Mesendoderm (in vitro differentiated cells): ENCODE measurements at regions not wholly inside any gene's neighbourhood (a gene's known extent, or its start where the extent isn't known, plus 50 kb on each side); places are given as distances from the start of the nearest gene placed in this dataset.

ENCODE experiments used
- DNase-seq: peaks from one replicate; pipeline ENCODE4 v3.0.0; 2013
- H2AK5ac ChIP-seq: 2 replicates; pipeline ENCODE4 v1.6.1; 2013; ENCODE audit warnings: low read length, inconsistent platforms
- H2BK120ac ChIP-seq: 2 replicates; pipeline ENCODE4 v1.6.1; 2013; ENCODE audit warnings: low read depth, mild to moderate bottlenecking, low read length, moderate library complexity, mixed read lengths
- H2BK15ac ChIP-seq: replicated peaks from 2 replicates; pipeline ENCODE4 v1.6.1; 2013; ENCODE audit warnings: low read depth, mild to moderate bottlenecking, moderate library complexity
- H2BK5ac ChIP-seq: 2 replicates; pipeline ENCODE4 v1.6.1; 2013; ENCODE audit warnings: low read length, inconsistent platforms
- H3K18ac ChIP-seq: 2 replicates; pipeline ENCODE4 v1.6.1; 2013; ENCODE audit warnings: mild to moderate bottlenecking, low read length, mixed read lengths
- H3K23ac ChIP-seq: one replicate; pipeline ENCODE4 v1.6.1; 2013; ENCODE audit warnings: low read length
- H3K27ac ChIP-seq: 2 replicates; pipeline ENCODE4 v1.5.1; 2013; ENCODE audit warnings: low read depth, mild to moderate bottlenecking, inconsistent platforms, low read length, moderate library complexity
- H3K27me3 ChIP-seq: 2 replicates; pipeline ENCODE4 v1.6.1; 2013; ENCODE audit warnings: low read length, control low read depth, mild to moderate bottlenecking, inconsistent platforms; ENCODE audit not compliant: insufficient read depth, poor library complexity
- H3K36me3 ChIP-seq: 2 replicates; pipeline ENCODE4 v1.6.1; 2013; ENCODE audit warnings: low read length, inconsistent platforms; ENCODE audit not compliant: control insufficient read depth, insufficient read depth
- H3K4ac ChIP-seq: one replicate; pipeline ENCODE4 v1.6.1; 2013; ENCODE audit warnings: low read depth, mild to moderate bottlenecking, low read length, moderate library complexity
- H3K4me1 ChIP-seq: 2 replicates; pipeline ENCODE4 v1.6.1; 2013; ENCODE audit warnings: low read depth, low read length, inconsistent platforms; ENCODE audit not compliant: control insufficient read depth
- H3K4me2 ChIP-seq: 2 replicates; pipeline ENCODE4 v1.6.1; 2013; ENCODE audit warnings: low read length
- H3K4me3 ChIP-seq: 2 replicates; pipeline ENCODE4 v1.5.1; 2013; ENCODE audit warnings: mild to moderate bottlenecking, low read length
- H3K56ac ChIP-seq: one replicate; pipeline ENCODE4 v1.6.1; 2013; ENCODE audit warnings: low read length
- H3K79me1 ChIP-seq: 2 replicates; pipeline ENCODE4 v1.6.1; 2013; ENCODE audit warnings: low read length, inconsistent platforms
- H3K79me2 ChIP-seq: 2 replicates; pipeline ENCODE4 v1.6.1; 2013; ENCODE audit warnings: mild to moderate bottlenecking, low read length; ENCODE audit not compliant: control insufficient read depth, insufficient read depth
- H3K9ac ChIP-seq: 2 replicates; pipeline ENCODE4 v1.6.1; 2013; ENCODE audit warnings: low read length, inconsistent platforms
- H4K5ac ChIP-seq: one replicate; pipeline ENCODE4 v1.6.1; 2013; ENCODE audit warnings: low read length
- H4K8ac ChIP-seq: one replicate; pipeline ENCODE4 v1.6.1; 2013; ENCODE audit warnings: low read depth, mild to moderate bottlenecking, control low read depth, low read length, moderate library complexity
- WGBS: extraction: QIAGEN DNeasy Blood & Tissue Kit; methylation state at CpG from one replicate; pipeline ENCODE4 v1.1.7; 2013; ENCODE audit warnings: low lambda C conversion rate, missing lambda C conversion rate; ENCODE audit not compliant: insufficient coverage; ENCODE audit errors: extremely low coverage; 5-methylcytosine and 5-hydroxymethylcytosine counted together

DNA sequence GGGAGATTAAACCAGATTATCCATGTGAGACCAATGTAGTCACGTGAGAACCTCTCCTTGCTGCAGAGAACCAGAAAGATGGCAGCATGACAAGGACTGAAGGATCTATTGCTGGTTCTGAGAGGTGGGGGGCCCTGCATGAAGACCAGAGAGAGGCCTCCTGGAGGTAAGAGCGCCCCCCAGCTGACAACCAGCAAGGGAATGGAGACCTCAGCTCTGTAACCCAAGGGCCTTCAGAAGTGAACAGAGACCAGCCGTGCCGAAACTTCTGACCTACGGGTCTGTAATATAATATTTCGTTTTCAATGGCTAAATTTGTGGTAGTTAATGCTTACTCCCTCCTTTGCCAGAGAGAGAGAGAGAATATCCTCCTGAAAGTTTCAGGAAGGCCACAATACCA is 524.1 kb upstream of the TBX3 start:
- no CpG with 5 or more reads among the region's 6 CpGs for WGBS
- H3K36me3 ChIP-seq: no peaks in the 10 kb centered on the region
- H3K23ac ChIP-seq: no peak overlapping the region
- no peak overlapping the region for H2BK120ac ChIP-seq
- H3K79me2 ChIP-seq: no peaks in the 10 kb centered on the region
- no peak overlapping the region for H3K4me3 ChIP-seq
- H2BK15ac ChIP-seq: no peak overlapping the region
- H3K9ac ChIP-seq: no peak overlapping the region
- H3K18ac ChIP-seq: no peak overlapping the region
- no peaks in the 10 kb centered on the region for H3K27me3 ChIP-seq
- no peak overlapping the region for H2AK5ac ChIP-seq
- H3K4me1 ChIP-seq: peaks cover 2% of the 10 kb centered on the region
- H4K8ac ChIP-seq: no peak overlapping the region
- no peak overlapping the region for H2BK5ac ChIP-seq
- no peak overlapping the region for H3K4ac ChIP-seq
- no peak overlapping the region for H3K4me2 ChIP-seq
- peak; percentile 42 for DNase-seq
- H3K27ac ChIP-seq: no peak overlapping the region
- no peaks in the 10 kb centered on the region for H3K79me1 ChIP-seq
- H3K56ac ChIP-seq: no peak overlapping the region
- no peak overlapping the region for H4K5ac ChIP-seq

DNA sequence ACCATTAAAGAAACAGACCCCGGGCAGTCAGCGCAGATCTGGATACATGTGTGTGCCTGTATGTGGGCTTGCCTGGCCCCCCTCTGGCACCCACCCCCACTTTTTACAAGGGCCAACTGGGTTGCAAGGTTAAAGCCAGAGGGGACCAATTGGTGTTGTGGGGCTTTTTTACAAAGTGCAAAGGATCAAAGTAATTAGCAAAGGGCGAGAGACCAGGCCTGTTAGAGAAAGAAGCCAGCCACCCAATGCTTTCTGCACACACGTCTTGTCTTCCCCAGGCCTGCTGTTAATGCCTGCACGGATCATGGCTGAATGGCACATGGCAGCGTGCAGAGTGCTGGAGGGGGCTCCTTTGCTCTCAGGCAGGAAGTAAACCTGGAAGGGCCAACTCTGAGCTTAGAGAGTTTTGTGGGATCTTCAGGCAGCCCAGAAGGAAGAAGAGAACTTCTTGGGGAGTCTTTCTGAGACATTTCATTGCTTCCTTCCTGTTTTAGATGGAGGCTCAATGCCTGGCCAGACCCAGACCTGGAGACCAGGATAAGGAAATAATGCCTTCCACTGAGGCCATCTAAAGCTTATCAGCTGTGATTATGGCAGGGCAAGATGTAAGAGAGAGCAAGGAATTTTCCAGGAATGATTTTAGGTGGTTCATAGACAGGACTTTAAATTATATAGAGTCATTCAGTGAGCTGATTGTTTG is 523.4 kb upstream of the TBX3 start:
- Histone ChIP-seq H3K56ac (no peak overlapping the region), H3K79me1 (no peaks in the 10 kb centered on the region), H3K36me3 (no peaks in the 10 kb centered on the region), H3K9ac (no peak overlapping the region), H3K79me2 (no peaks in the 10 kb centered on the region), H3K4me2 (no peak overlapping the region), H3K27ac (no peak overlapping the region), H3K23ac (no peak overlapping the region), H2BK5ac (no peak overlapping the region), H3K4ac (no peak overlapping the region), H2BK15ac (no peak overlapping the region), H3K18ac (peak overlapping the region; percentile 40), H2AK5ac (no peak overlapping the region), H3K4me1 (peaks cover 2% of the 10 kb centered on the region), H4K8ac (no peak overlapping the region), H4K5ac (no peak overlapping the region), H3K27me3 (no peaks in the 10 kb centered on the region), H2BK120ac (no peak overlapping the region), H3K4me3 (no peak overlapping the region)
- no CpG with 5 or more reads among the region's 6 CpGs for WGBS
- DNase-seq: peak; percentile 31

DNA sequence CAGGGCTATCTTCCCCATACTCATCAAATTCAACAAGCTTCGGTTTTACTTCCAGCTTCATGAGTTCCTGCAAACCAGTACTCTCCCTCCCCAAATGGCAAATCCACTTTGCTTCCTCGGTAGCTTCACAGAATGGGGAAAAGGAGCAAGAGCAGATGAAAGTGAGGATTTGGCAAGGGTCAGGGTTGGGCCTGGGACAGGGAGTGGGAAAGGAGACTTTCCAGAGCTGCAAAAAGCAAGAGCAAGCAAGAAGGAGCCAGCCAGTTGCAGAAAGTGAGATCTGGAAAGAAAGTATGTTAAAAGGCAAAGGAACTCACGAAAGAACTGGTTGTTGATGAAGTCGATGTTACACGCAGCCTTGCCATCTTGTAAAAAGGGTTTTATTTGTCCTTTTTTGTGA is 522.8 kb upstream of the TBX3 start:
- H3K4me1 ChIP-seq: peaks cover 2% of the 10 kb centered on the region
- no peak overlapping the region for H2BK15ac ChIP-seq
- no peak overlapping the region for H2BK5ac ChIP-seq
- DNase-seq: no peak
- H3K4me2 ChIP-seq: no peak overlapping the region
- peak overlapping the region; percentile 40 for H3K18ac ChIP-seq
- H3K9ac ChIP-seq: no peak overlapping the region
- H2BK120ac ChIP-seq: no peak overlapping the region
- H3K36me3 ChIP-seq: no peaks in the 10 kb centered on the region
- H3K4ac ChIP-seq: no peak overlapping the region
- no peak overlapping the region for H4K8ac ChIP-seq
- no CpG with 5 or more reads among the region's 5 CpGs for WGBS
- no peak overlapping the region for H3K56ac ChIP-seq
- H3K23ac ChIP-seq: no peak overlapping the region
- no peaks in the 10 kb centered on the region for H3K79me2 ChIP-seq
- no peaks in the 10 kb centered on the region for H3K27me3 ChIP-seq
- no peak overlapping the region for H3K4me3 ChIP-seq
- no peaks in the 10 kb centered on the region for H3K79me1 ChIP-seq
- H4K5ac ChIP-seq: no peak overlapping the region
- no peak overlapping the region for H2AK5ac ChIP-seq
- no peak overlapping the region for H3K27ac ChIP-seq

DNA sequence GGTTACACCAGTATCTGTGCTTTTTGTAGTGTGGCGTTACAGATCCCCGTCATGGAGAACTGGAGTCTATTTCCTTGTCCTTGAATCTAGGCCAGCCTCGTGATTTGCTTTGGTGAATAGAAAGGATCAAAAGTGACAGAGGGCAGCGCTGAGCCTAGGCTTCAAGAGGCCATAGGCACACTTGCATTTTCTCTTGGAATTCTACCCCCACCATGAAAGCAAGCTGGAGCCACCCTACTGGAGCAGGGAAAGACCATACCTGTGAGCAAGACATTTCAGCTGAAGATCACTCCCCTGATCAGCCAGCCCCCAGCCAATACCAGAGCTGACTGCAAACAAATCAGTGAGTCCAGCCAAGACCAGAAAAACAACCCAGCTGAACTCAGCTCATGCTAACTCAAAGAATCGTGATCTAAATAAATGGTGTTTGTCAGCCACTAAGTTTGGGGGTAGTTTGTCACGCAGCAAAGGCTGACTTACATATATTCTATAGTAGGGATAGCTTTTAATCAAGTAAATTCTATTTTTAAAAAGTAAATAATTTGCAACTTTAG is 521.9 kb upstream of the TBX3 start:
- Histone ChIP-seq H3K4me1 (peaks cover 2% of the 10 kb centered on the region), H4K5ac (no peak overlapping the region), H3K4me3 (no peak overlapping the region), H2BK5ac (peak overlapping the region; percentile 17), H4K8ac (no peak overlapping the region), H3K23ac (no peak overlapping the region), H3K36me3 (no peaks in the 10 kb centered on the region), H3K18ac (no peak overlapping the region), H3K79me2 (no peaks in the 10 kb centered on the region), H2BK120ac (no peak overlapping the region), H3K79me1 (no peaks in the 10 kb centered on the region), H3K27ac (no peak overlapping the region), H2AK5ac (no peak overlapping the region), H3K4ac (no peak overlapping the region), H2BK15ac (no peak overlapping the region), H3K56ac (no peak overlapping the region), H3K9ac (no peak overlapping the region), H3K4me2 (no peak overlapping the region), H3K27me3 (no peaks in the 10 kb centered on the region)
- WGBS: no CpG with 5 or more reads among the region's 6 CpGs
- no peak for DNase-seq

DNA sequence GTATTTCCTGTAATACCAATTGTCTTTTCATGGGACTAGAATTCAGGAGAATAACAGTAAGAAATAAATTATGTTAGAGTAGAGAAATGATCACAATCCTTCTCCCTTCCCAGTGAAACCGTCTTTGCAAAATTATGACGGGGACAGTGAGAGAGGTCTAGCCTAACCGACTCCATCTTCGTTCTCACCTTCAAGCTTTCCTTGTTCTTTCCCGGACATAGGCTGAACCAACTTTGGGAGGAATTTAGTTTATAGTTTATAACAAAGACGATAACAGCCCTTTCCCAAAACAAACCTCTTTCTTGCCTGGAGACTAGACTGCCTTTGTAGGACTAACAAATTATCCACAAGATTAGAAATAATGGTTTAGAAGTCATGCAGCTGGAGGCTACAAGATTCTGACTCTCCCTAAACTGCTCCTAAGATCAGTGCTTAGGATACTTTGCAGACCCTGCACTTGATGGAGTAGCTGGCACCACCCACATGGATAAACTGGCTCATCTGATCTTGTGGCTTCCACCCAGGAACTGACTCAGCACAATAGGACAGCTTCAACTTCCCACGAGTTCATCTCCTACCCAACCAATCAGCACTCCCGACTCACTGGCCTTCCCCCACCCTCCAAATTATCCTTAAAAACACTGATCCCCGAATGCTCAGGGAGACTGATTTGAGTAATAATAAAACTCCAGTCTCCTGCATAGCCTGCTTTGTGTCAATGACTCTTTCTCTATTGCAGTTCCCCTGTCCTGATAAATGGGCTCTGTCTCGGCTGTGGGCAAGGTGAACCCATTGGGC is 521.2 kb upstream of the TBX3 start:
- H2BK120ac ChIP-seq: no peak overlapping the region
- no peak overlapping the region for H3K4me2 ChIP-seq
- H2BK5ac ChIP-seq: peak overlapping the region; percentile 17

More for the DNA sequence above, 521.2 kb upstream of the TBX3 start:
- H3K4me3 ChIP-seq: no peak overlapping the region
- no peak overlapping the region for H2AK5ac ChIP-seq
- no CpG with 5 or more reads among the region's 10 CpGs for WGBS
- no peak overlapping the region for H3K56ac ChIP-seq
- no peak overlapping the region for H3K27ac ChIP-seq
- H3K79me1 ChIP-seq: no peaks in the 10 kb centered on the region
- H3K36me3 ChIP-seq: no peaks in the 10 kb centered on the region
- no peak overlapping the region for H3K18ac ChIP-seq
- H3K9ac ChIP-seq: no peak overlapping the region
- H3K4me1 ChIP-seq: peaks cover 2% of the 10 kb centered on the region
- no peak overlapping the region for H3K4ac ChIP-seq
- H3K79me2 ChIP-seq: no peaks in the 10 kb centered on the region
- no peak overlapping the region for H4K5ac ChIP-seq
- H3K27me3 ChIP-seq: no peaks in the 10 kb centered on the region
- H2BK15ac ChIP-seq: no peak overlapping the region
- peak; percentile 40 for DNase-seq
- no peak overlapping the region for H4K8ac ChIP-seq
- no peak overlapping the region for H3K23ac ChIP-seq
